Transverse colon (tissue), 4 donors: ENCODE measurements at regions not wholly inside any gene's neighbourhood (a gene's known extent, or its start where the extent isn't known, plus 50 kb on each side); places are given as distances from the start of the nearest gene placed in this dataset.
"Not testable (repeated sequence)": the region's sequence is repeated elsewhere in the genome, so short reads cannot be mapped to it uniquely, and the experiment has no call there.

ENCODE experiments used
- DNase-seq: peaks from one replicate; pipeline ENCODE4 v3.0.0-alpha.2; 2019
- H3K27ac ChIP-seq, 4 donors: fragments of 200-600 bp; sonication (generic); 2 replicates each; pipeline ENCODE4 v1.5.1; 2016 to 2018; ENCODE audit warnings: inconsistent platforms in 4 of 4
- H3K27me3 ChIP-seq: fragments of 200-600 bp; sonication (generic); 2 replicates; pipeline ENCODE4 v1.5.1; 2017; ENCODE audit warnings: inconsistent platforms
- H3K36me3 ChIP-seq, 4 donors: fragments of 200-600 bp; sonication (generic); 2 replicates each; pipeline ENCODE4 v1.5.1; 2017 to 2019; ENCODE audit warnings: inconsistent platforms in 4 of 4
- H3K4me1 ChIP-seq, 4 donors: fragments of 200-600 bp; sonication (generic); 2 replicates each; pipeline ENCODE4 v1.5.1; 2017 to 2020; ENCODE audit warnings: inconsistent platforms in 4 of 4
- H3K4me3 ChIP-seq, 4 donors: fragments of 200-600 bp; sonication (generic); 1 replicate in 1 of 4; 2 replicates in 3 of 4; pipeline versions ENCODE4 v1.5.1 to v1.6.1; 2017 to 2019; ENCODE audit warnings: inconsistent platforms in 4 of 4
- H3K9me3 ChIP-seq, 2 donors: fragments of 200-600 bp; sonication (generic); 2 replicates each; pipeline ENCODE4 v1.5.1; 2017 to 2019; ENCODE audit warnings: inconsistent platforms in 2 of 2
- EP300 ChIP-seq: sonication (generic); formaldehyde crosslinking; IDR thresholded peaks from one replicate; pipeline ENCODE4 v1.6.1; 2017; ENCODE audit warnings: antibody characterized with exemption, low read depth
- POLR2A ChIP-seq: fragments of 450-650 bp; IDR thresholded peaks from one replicate; pipeline ENCODE4 v1.6.1; 2016; ENCODE audit warnings: antibody characterized with exemption, mild to moderate bottlenecking, moderate library complexity
- POLR2AphosphoS5 ChIP-seq, 3 donors: sonication (generic); formaldehyde crosslinking; IDR thresholded peaks; one replicate each; pipeline ENCODE4 v1.6.1; 2016; ENCODE audit warnings: antibody characterized with exemption in 3 of 3
- WGBS, 2 donors: methylation state at CpG; one replicate each; pipeline ENCODE4 v1.1.5; 2018; ENCODE audit warnings: low coverage in 1 of 2; 5-methylcytosine and 5-hydroxymethylcytosine counted together
- in situ Hi-C, 4 donors: fragments of 200-750 bp; cut with MboI; loops; one replicate each; pipeline versions ENCODE4 v1.15.0 to v1.15.1; 2017; ENCODE audit warnings: low sequenced_read_pairs in 3 of 4, low pct_ligation_motif_present in 1 of 4, low pct_unique_long_range_greater_than_20kb in 1 of 4
- intact Hi-C: fragments of 100-400 bp; cut with DNase I; formaldehyde crosslinking; loops from one replicate; pipeline ENCODE4 v1.15.1; 2023; ENCODE audit warnings: low total_unique reads
- TF ChIP-seq, protein P1 (sequence below), 5 experiments: fragments of 200-600 bp in 3 of 5; fragments of 450-650 bp in 2 of 5; sonication (generic) in 3 of 5; IDR thresholded peaks; 1 replicate in 2 of 5; 2 replicates in 3 of 5; pipeline ENCODE4 v1.5.1; 2016 to 2017; ENCODE audit warnings: antibody characterized with exemption in 5 of 5, inconsistent platforms in 3 of 5, mild to moderate bottlenecking in 2 of 5, moderate library complexity in 1 of 5

DNA sequence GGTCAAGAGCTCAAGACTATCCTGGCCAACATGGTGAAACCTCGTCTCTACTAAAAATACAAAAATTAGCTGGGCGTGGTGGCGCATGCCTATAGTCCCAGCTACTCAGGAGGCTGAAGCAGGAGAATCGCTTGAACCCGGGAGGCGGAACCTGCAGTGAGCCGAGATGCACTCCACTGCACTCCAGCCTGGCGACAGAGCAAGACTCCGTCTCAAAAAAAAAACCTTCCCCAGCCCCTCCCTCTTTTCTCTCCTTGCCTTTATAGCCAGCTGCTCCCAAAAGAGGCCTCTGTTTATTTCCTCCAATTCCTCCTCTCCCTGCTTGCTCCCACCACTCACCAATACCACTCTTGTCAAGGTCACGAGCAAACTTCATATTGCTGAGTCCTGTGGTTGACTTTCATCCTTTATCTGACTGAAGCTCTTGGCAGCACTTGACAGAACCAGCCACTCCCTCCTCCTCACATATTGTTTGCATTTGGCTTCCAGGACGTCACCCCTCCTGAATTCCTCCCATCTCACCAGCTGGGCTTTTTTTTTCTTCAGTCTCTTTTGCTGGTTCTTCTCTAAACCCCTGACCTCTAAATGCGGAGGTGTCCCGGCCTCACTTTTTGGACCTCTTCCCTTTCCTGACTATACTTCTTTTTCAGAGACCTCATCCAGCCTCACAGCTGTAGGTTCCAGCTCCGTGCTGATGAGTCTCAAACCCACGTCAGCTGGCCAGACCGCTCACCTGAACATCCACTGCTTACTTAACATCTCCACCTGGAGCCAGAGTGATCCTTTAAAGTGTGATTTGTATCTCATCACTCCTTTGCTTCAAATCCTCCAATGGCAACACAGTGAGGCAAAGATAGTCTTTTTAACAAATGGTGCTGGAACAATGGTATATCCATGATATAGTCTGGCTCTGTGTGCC, 84.6 kb upstream of the CAB39 start:
- intact Hi-C loops (no loop called here), in situ Hi-C loops (no loop called here)
- H3K4me3 ChIP-seq = no peak overlapping the region
- WGBS, 2 donors = 25 to 51% methylated on average over 2 to 16 of the region's 16 CpGs
- peaks cover 0 to 7% (median 3%) of the 10 kb centered on the region in 4 donors for H3K4me1 ChIP-seq
- no peaks in the 10 kb centered on the region for H3K36me3 ChIP-seq
- no peak overlapping the region for H3K27ac ChIP-seq
- TF ChIP-seq POLR2AphosphoS5 (IDR thresholded peaks at IDR 0.05) (no peak), EP300 (no peak), POLR2A (no peak)
- TF ChIP-seq, protein P1, sequence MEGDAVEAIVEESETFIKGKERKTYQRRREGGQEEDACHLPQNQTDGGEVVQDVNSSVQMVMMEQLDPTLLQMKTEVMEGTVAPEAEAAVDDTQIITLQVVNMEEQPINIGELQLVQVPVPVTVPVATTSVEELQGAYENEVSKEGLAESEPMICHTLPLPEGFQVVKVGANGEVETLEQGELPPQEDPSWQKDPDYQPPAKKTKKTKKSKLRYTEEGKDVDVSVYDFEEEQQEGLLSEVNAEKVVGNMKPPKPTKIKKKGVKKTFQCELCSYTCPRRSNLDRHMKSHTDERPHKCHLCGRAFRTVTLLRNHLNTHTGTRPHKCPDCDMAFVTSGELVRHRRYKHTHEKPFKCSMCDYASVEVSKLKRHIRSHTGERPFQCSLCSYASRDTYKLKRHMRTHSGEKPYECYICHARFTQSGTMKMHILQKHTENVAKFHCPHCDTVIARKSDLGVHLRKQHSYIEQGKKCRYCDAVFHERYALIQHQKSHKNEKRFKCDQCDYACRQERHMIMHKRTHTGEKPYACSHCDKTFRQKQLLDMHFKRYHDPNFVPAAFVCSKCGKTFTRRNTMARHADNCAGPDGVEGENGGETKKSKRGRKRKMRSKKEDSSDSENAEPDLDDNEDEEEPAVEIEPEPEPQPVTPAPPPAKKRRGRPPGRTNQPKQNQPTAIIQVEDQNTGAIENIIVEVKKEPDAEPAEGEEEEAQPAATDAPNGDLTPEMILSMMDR (IDR thresholded peaks at IDR 0.05) = no peak
- no peaks in the 10 kb centered on the region for H3K27me3 ChIP-seq
- H3K9me3 ChIP-seq = no peaks in the 10 kb centered on the region
- no peak for DNase-seq

DNA sequence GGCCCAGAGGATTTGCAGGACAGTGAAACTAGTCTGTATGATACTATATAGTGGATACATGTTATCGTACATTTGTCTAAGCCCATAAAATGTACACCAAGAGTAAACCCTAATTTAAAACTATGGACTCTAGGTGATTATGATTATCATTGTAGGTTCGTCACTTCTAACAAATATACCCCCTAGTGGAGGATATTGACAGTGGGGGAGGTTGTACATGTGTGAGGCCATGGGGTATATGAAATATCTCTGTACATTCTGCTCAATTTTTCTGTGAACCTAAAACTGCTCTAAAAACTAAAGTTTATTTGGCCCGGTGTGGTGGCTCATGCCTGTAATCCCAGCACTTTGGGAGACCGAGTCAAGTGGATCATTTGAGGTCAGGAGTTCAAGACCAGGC, 81.2 kb upstream of the CAB39 start:
- no peak for DNase-seq
- WGBS, 2 donors = 88 to 91% methylated on average over 2 to 4 of the region's 4 CpGs

DNA sequence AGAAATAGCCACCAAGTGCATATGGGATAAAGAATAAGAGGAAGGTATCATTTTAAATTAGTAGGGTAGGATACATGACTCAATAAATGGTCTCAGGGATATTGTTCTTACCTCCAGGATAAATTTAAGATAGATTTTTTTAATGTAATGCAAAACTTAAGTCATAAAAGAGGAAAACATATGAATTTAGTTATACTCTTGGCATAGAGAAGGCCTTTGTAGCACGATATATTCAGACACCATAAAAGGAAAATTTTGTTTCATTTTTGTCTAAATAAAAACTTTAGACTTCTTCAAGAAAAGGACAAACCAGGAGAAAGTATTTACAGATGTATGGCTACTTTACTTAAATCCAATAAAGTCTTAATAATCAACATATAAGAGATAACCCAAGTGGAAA, 78.5 kb upstream of the CAB39 start:
- H3K4me1 ChIP-seq = no peaks in the 10 kb centered on the region
- no peaks in the 10 kb centered on the region for H3K9me3 ChIP-seq
- H3K36me3 ChIP-seq = no peaks in the 10 kb centered on the region
- WGBS, 2 donors = 41 to 74% methylated on average over 1 of the region's 1 CpG
- DNase-seq = no peak
- in situ Hi-C loops (no loop called here), intact Hi-C loops (no loop called here)
- H3K4me3 ChIP-seq = no peak overlapping the region
- no peak overlapping the region for H3K27ac ChIP-seq
- H3K27me3 ChIP-seq = no peaks in the 10 kb centered on the region
- no peak for TF ChIP-seq EP300
- no peak for TF ChIP-seq POLR2AphosphoS5 (IDR thresholded peaks at IDR 0.05)
- TF ChIP-seq POLR2A = no peak
- TF ChIP-seq, protein P1 (IDR thresholded peaks at IDR 0.05) = no peak

More for the DNA sequence above, 81.2 kb upstream of the CAB39 start:
- Histone ChIP-seq H3K4me1 (peaks cover 0 to 7% (median 3%) of the 10 kb centered on the region in 4 donors), H3K27ac (no peak overlapping the region), H3K27me3 (no peaks in the 10 kb centered on the region), H3K36me3 (no peaks in the 10 kb centered on the region), H3K4me3 (no peak overlapping the region), H3K9me3 (no peaks in the 10 kb centered on the region)
- intact Hi-C loops = no loop called here
- in situ Hi-C loops = no loop called here
- TF ChIP-seq POLR2A (no peak), EP300 (no peak), POLR2AphosphoS5 (IDR thresholded peaks at IDR 0.05) (no peak)
- TF ChIP-seq, protein P1 (IDR thresholded peaks at IDR 0.05) = no peak

DNA sequence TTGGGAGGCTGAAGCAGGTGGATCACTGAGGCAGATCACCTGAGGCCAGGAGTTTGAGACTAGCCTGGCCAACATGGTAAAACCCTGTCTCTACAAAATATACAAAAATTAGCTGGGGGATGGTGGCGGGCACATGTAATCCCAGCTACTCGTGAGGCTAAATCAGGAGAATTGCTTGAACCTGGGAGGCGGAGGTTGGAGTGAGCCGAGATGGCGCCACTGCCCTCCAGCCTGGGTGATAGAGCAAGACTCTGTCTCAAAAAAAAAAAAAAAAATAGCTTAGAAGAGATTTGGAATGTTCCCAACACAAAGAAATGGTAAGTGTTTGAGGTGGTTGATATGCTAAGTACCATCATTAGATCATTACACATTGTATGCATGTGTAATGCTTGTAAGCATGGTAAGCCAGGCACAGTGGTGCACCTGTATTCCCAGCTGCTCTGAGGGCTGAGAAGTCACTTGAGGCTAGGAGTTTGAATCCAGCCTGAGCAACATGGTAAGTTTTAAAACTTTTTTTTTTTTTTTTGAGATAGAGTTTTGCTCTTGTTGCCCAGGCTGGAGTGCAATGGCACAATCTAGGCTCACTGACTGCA, 77.8 kb upstream of the CAB39 start:
- H3K27me3 ChIP-seq, H3K27ac ChIP-seq, H3K4me3 ChIP-seq, DNase-seq, H3K4me1 ChIP-seq, intact Hi-C loops, H3K36me3 ChIP-seq, in situ Hi-C loops, H3K9me3 ChIP-seq: not testable (repeated sequence)
- 60 to 97% methylated on average over 1 to 5 of the region's 5 CpGs for WGBS, 2 donors
